NCI-H1436 treated with DMSO at 0.1 percent for 48 hours (cell line): ENCODE measurements at regions not wholly inside any gene's neighbourhood (a gene's known extent, or its start where the extent isn't known, plus 50 kb on each side); places are given as distances from the start of the nearest gene placed in this dataset.

Experiments
- DNase-seq: peaks from one replicate; lab custom pipeline; 2025; lab: John Stamatoyannopoulos, UW

DNA sequence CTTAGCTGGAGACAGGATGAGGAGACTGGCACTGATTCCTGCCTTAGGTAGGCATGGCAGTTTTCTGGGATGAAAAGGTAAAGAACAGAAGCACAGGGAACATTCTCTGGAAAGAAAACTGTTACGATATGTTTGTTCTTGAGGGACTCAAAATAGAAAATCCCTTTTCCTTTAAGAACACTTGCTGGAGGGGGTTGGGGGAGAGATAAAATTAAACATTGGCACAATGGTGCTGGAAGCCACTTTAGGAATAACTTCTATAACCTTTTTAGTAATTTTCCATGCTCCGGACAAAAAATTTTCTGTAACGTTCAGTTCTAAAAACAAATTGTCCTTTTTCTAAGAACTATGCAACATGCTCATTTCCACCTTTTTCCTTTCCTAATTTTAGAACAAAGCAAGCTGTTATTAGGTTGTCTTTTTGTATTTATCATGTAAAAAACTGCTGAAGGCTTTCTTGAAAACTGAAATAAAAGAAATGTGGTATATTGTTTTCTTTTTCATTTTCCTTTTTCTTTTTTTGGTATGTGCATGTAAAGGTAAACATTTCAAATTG is 343.8 kb downstream of the EPHA4 start:
- no peak for DNase-seq

GRCh38 chr2:221229099-221229498 is 343.0 kb downstream of the EPHA4 start:
- DNase-seq: no peak

- DNase-seq: no peak
Observed at GRCh38 chr2:221231511-221231910, 340.6 kb downstream of the EPHA4 start.

GRCh38 chr2:221235941-221236340 is 336.2 kb downstream of the EPHA4 start:
- DNase-seq: no peak

GRCh38 chr2:221241072-221241471 is 331.0 kb downstream of the EPHA4 start:
- DNase-seq: no peak

- no peak for DNase-seq
Observed at GRCh38 chr2:221243771-221244170, 328.3 kb downstream of the EPHA4 start.

- DNase-seq: no peak
Observed at GRCh38 chr2:221245045-221245444, 327.1 kb downstream of the EPHA4 start.

- no peak for DNase-seq
Observed at GRCh38 chr2:221245772-221246171, 326.3 kb downstream of the EPHA4 start.

- DNase-seq: no peak
Observed at GRCh38 chr2:221254299-221254698, 317.8 kb downstream of the EPHA4 start.

DNA sequence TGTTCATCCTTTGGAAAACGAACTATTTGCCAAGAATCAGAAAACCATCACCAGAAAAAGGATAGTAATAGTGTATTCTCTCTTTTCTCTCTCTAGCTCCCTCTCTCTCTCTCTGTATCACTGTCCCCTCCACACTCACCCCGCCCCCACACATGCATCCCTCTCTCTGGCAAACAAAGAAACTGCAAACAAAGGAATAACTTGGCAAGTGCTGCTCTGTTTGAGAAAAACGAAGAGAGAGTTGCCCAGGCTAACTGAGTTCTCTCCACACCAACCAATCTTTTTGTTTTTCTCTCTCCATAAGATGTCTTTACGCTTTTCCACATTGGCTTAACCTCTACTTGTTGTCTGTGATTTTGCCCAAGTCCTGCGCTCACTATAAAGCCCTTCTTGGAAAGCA is 316.2 kb downstream of the EPHA4 start:
- DNase-seq: no peak

GRCh38 chr2:221258464-221258863 is 313.6 kb downstream of the EPHA4 start:
- DNase-seq: no peak

- DNase-seq: no peak
Observed at GRCh38 chr2:221262651-221263050, 309.5 kb downstream of the EPHA4 start.

DNA sequence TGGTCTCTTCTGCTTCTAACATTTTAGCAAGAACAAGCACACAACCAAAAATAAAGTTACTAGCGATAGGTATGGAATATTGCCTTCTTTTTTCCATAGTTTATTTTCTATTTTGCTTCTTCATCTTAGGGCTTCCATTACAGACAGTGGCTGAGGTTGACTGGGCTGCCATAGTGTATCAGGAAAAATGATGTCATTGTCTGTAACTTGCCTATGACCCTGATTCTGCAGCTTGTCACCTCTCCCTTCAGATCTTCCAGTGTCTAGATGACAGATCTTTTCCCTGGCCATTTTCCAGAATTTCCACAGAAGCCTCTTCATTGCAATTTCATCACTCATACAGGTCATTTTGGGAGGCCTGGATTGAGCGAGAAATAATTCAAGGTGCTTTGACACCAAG is 308.5 kb downstream of the EPHA4 start:
- DNase-seq: no peak

- DNase-seq: no peak
Observed at GRCh38 chr2:221264318-221264717, 307.8 kb downstream of the EPHA4 start.

DNA sequence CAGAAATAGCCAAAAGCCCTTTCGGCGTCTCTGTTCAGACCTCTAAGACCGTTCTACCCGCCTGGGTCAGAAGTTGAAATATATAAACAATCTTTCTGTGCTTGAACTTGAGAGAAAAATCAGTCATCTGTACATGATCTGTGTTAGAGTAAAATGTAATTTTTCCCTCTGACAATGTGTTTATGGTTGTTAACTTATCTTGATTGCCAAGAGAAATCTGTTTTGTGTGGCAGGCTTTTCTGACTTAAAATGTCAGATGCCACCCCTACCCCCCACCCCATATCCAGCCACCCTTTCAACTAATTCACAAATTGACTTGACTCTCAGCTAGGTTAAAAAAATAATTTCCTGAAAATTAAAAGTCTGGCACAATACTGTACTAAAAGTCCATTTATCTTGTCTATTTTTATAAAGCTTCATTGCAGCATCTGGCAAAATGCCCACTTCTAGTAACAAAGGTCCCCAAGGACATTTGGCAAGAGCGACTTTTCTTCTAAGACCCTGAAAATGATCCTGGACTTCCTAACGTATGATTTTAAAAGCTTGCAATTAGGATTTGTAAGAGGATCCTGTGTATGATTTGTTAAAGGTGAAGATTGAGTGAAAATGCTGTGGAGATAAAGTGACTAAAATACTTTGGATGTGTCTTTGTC is 304.2 kb downstream of the EPHA4 start:
- DNase-seq: no peak

DNA sequence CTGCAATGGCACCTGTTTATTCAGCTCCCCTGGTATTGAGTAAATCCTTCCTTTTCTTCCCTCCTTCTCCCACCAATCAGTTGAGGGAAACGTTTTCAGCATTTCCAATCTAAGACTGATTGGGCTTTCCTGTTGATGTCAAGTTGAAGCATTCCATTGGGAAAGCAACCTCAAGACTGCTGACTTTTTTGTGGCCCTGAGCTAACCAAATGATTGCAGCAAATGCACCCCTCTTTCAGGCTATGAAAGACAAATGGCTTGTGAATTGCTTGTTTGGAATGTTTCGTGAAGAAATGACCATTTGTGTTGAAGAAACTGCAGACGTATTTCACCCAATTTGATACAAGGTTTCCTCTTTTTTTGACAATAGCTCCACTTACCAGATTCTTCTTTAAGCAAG is 303.5 kb downstream of the EPHA4 start:
- DNase-seq: no peak

DNA sequence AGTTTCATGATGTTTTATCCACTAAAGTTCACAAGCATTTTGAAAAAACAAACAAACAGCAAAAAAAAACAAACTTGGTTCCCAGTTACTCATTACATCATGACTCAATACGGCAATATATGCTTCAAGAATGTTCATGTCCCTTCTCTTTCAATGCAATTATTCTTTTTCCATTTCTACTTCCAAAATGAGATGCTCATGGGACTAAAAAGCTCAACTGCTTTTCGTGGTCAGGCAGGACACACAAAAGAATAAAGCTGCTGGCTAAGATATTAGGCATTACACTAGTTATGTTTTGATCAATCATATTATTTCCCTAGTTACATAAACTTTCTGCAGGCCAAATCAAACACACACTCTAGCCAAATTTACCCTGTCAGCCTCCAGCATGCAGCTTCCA is 301.3 kb downstream of the EPHA4 start:
- DNase-seq: no peak

DNA sequence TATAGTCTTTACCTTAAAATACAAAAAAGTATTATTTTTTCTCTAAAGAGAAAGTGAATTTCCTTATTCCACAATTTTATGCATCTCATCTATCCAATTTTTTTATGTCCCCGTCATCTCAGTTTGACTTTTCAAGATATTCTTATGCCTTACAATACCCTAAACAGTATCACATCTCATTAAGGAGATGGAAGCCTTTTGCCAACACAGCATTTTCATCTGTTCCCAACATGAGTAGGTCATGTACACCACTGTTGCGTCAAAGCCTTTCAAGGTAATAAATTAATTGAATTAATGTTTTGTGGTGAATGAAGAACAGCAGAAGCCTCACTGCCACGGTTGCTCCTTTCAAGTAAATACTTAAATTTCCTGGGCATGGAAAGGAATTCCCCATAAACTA is 299.4 kb downstream of the EPHA4 start:
- DNase-seq: no peak

DNA sequence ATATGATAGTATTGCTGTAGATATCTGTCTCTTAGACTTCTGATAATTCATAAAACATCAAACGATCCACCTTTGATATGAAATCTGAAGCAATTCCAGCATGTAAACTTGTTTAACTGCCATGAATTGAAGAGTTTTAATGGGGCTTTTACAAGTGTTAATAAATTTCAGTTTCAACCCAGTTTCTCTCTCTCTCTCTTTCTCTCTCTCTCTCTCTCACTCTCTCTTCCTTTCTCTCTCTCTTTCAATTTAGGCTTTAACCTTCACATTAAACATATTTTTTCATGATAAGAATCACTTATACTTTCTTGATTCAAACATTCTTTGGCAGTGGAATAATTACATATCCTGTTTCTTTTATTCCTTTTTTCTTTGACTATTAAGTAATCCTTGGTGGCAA is 296.1 kb downstream of the EPHA4 start:
- no peak for DNase-seq

GRCh38 chr2:221276601-221277000 is 295.5 kb downstream of the EPHA4 start:
- no peak for DNase-seq

GRCh38 chr2:221282386-221282785 is 289.7 kb downstream of the EPHA4 start:
- DNase-seq: no peak

DNA sequence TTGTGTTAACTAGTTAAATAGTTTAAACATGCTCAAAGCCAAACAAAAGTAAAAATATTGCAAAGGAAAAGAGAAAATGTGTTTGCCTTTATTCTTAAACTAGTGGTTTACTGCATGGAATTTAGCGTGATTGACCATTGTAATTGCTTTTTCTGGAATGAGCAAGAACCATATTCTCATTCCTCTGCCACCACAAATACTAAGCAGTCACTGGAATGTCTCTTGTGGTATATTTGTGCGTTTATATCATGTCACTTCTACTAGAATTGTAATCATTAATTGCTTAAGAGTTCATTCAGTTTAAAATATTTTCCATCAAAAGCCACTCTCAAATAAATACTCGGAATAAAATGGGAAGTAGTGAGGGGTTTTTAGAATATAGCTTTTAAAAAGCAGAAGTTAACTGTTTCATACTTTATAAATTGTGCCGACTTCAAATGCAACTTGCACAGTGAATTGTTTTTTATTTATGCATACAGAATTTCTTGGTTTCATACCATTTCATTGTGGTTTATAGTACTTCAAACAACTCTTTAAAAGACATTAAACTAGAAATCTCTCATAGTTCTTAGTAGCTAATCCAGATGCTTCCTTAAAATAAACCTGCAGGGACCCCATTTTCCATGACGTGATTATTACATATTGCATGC is 288.1 kb downstream of the EPHA4 start:
- no peak for DNase-seq

DNA sequence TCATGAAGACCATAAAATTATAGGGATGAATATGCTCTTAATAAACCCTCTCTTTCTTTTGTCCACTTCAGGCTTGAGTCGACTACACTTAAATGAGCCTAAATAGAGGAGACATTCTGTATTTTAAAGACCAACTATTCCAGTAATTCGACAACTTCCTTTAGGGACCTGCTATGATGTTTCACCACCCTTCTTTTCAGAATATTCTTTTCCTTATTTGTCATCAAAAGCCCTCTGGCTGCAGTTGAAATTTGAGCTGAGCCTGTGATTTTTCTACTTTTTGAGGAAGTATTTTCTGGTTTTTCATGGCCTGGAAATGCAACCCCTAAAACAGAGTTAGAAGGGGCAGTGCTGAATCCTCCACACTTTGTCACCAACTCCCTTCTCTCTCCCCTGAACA is 287.0 kb downstream of the EPHA4 start:
- no peak for DNase-seq

GRCh38 chr2:221286406-221286805 is 285.7 kb downstream of the EPHA4 start:
- no peak for DNase-seq
